HepG2 (cell line): ENCODE measurements at regions not wholly inside any gene's neighbourhood (a gene's known extent, or its start where the extent isn't known, plus 50 kb on each side); places are given as distances from the start of the nearest gene placed in this dataset.

Source experiments
- ATAC-seq: fragments of 200-7000 bp; cut with Tn5 transposase; 3 replicates; pipeline ENCODE4 v1.9.1; 2020; ENCODE audit warnings: mild to moderate bottlenecking, moderate library complexity
- BruUV-seq: library from RNA; stranded (reverse); fragments of 400-500 nt; replicated peaks from 2 replicates; lab custom pipeline; 2021; lab: Mats Ljungman, UMichigan
- CTCF ChIA-PET: fragments of 300-600 bp; formaldehyde crosslinking; extraction: SDS; loops from one replicate; lab custom pipeline; 2021; ENCODE audit warnings: low total read pairs, inconsistent platforms, low intra/inter-chr PET ratio; lab: Yijun Ruan, JAX
- POLR2A ChIA-PET: fragments of 350-600 bp; sonication (Branson Sonifier 250); formaldehyde crosslinking; loops from one replicate; lab custom pipeline; 2020; ENCODE audit warnings: antibody characterized with exemption, inconsistent platforms; lab: Yijun Ruan, JAX
- DNase-seq: peaks from one replicate; pipeline ENCODE4 v3.0.0-alpha.2; 2015; ENCODE audit warnings: low spot score
- FAIRE-seq: peaks from 3 replicates; lab custom pipeline; 2011; peaks lifted over from hg19 to GRCh38; lab: Jason Lieb, UNC
- H2AFZ ChIP-seq: one replicate; pipeline ENCODE4 v1.6.1; 2011; ENCODE audit warnings: low read length, inconsistent platforms
- H3K27ac ChIP-seq: fragments of 300-600 bp; 3 replicates; pipeline ENCODE4 v1.8.0; 2011; ENCODE audit warnings: mixed run types, mild to moderate bottlenecking, mixed read lengths, low read length, inconsistent platforms; ENCODE audit not compliant: insufficient read depth; ENCODE audit errors: extremely low read length
- H3K27me3 ChIP-seq, 2 experiments: fragments of 200-600 bp in 1 of 2; 2 replicates in 1 of 2; 3 replicates in 1 of 2; pipeline versions ENCODE4 v1.6.0 to v1.8.0; 2011; ENCODE audit warnings: low read length in 2 of 2, mild to moderate bottlenecking in 2 of 2, moderate library complexity in 2 of 2, inconsistent platforms in 1 of 2; ENCODE audit not compliant: insufficient read depth in 2 of 2, control insufficient read depth in 1 of 2
- H3K36me3 ChIP-seq, 2 experiments: fragments of 200-600 bp in 1 of 2; replicated peaks in 1 of 2; 2 replicates in 1 of 2; 3 replicates in 1 of 2; pipeline versions ENCODE4 v1.5.1 to v1.8.0; 2011; ENCODE audit warnings: low read length in 2 of 2, inconsistent platforms in 1 of 2; ENCODE audit not compliant: insufficient read depth in 2 of 2, control insufficient read depth in 1 of 2
- H3K4me1 ChIP-seq: 2 replicates; pipeline ENCODE4 v1.5.1; 2012; ENCODE audit warnings: low read length, inconsistent platforms; ENCODE audit not compliant: insufficient read depth
- H3K4me2 ChIP-seq: 2 replicates; pipeline ENCODE4 v1.6.0; 2011; ENCODE audit warnings: low read depth, low read length, inconsistent platforms
- H3K4me3 ChIP-seq, 3 experiments: fragments of 200-600 bp in 1 of 3; sonication (generic), shearing (Covaris generic) in 1 of 3; replicated peaks in 1 of 3; 2 replicates each; pipeline ENCODE4 v1.5.1; 2011 to 2016; ENCODE audit warnings: low read length in 3 of 3, inconsistent platforms in 2 of 3, low read depth in 2 of 3, mild to moderate bottlenecking in 2 of 3, control low read depth in 1 of 3, mixed read lengths in 1 of 3; ENCODE audit not compliant: insufficient read depth in 1 of 3
- H3K79me2 ChIP-seq: one replicate; pipeline ENCODE4 v1.6.1; 2011; ENCODE audit warnings: low read length, inconsistent platforms; ENCODE audit not compliant: insufficient read depth
- H3K9ac ChIP-seq: 2 replicates; pipeline ENCODE4 v1.6.0; 2011; ENCODE audit warnings: mild to moderate bottlenecking, low read depth, low read length, inconsistent platforms; ENCODE audit not compliant: insufficient read depth
- H3K9me3 ChIP-seq: 2 replicates; pipeline ENCODE4 v1.5.1; 2012; ENCODE audit warnings: mild to moderate bottlenecking, low read length
- H4K20me1 ChIP-seq: 2 replicates; pipeline ENCODE4 v1.6.0; 2011; ENCODE audit warnings: inconsistent platforms, mild to moderate bottlenecking, low read length, moderate library complexity; ENCODE audit not compliant: insufficient read depth
- ARNTL ChIP-seq: sonication (generic); formaldehyde crosslinking; IDR thresholded peaks from 2 replicates; pipeline ENCODE4 v1.4.0; 2020; ENCODE audit warnings: mild to moderate bottlenecking, missing genetic modification reagents
- ELF1 ChIP-seq: sonication (generic); formaldehyde crosslinking; IDR thresholded peaks from 2 replicates; pipeline ENCODE4 v1.4.0; 2020; ENCODE audit warnings: missing genetic modification reagents
- FOXK2 ChIP-seq: fragments of 450-650 bp; IDR thresholded peaks from 2 replicates; pipeline ENCODE4 v1.6.1; 2016
- KAT2B ChIP-seq: fragments of 150-350 bp; IDR thresholded peaks from 2 replicates; pipeline ENCODE4 v1.6.1; 2014; ENCODE audit warnings: low read depth, low read length, borderline replicate concordance
- KAT8 ChIP-seq: IDR thresholded peaks from 2 replicates; pipeline ENCODE4 v1.6.1; 2016; ENCODE audit warnings: missing genetic modification reagents, missing compliant biosample characterization
- KLF11 ChIP-seq: IDR thresholded peaks from 2 replicates; pipeline ENCODE4 v1.6.1; 2016; ENCODE audit warnings: missing compliant biosample characterization
- MTA1 ChIP-seq: sonication (generic); formaldehyde crosslinking; IDR thresholded peaks from 2 replicates; pipeline ENCODE4 v1.4.0; 2020; ENCODE audit warnings: missing genetic modification reagents, mild to moderate bottlenecking, borderline replicate concordance
- MXD4 ChIP-seq: IDR thresholded peaks from 2 replicates; pipeline ENCODE4 v1.6.1; 2016; ENCODE audit warnings: mild to moderate bottlenecking, missing biosample characterization, missing genetic modification reagents
- NFYC ChIP-seq: IDR thresholded peaks from 2 replicates; pipeline ENCODE4 v1.6.1; 2016; ENCODE audit warnings: missing genetic modification reagents, missing compliant biosample characterization
- SRF ChIP-seq: IDR thresholded peaks from 2 replicates; pipeline ENCODE4 v1.6.1; 2011; ENCODE audit warnings: mild to moderate bottlenecking, low read depth, low read length, moderate library complexity
- ZFX ChIP-seq: sonication (generic); formaldehyde crosslinking; IDR thresholded peaks from 2 replicates; pipeline ENCODE4 v1.4.0; 2020; ENCODE audit warnings: mild to moderate bottlenecking, low read depth, missing genetic modification reagents, moderate library complexity
- ZNF337 ChIP-seq: sonication (generic); formaldehyde crosslinking; IDR thresholded peaks from 2 replicates; pipeline ENCODE4 v1.5.1; 2020; ENCODE audit warnings: missing genetic modification reagents, low read depth, mild to moderate bottlenecking, borderline replicate concordance
- ZNF503 ChIP-seq: sonication (generic); formaldehyde crosslinking; IDR thresholded peaks from 2 replicates; pipeline ENCODE4 v1.4.0; 2020; ENCODE audit warnings: missing genetic modification reagents
- ZNF784 ChIP-seq: sonication (generic); formaldehyde crosslinking; IDR thresholded peaks from 2 replicates; pipeline ENCODE4 v1.5.1; 2020; ENCODE audit warnings: missing genetic modification reagents, mild to moderate bottlenecking, borderline replicate concordance
- in situ Hi-C: cut with HindIII; loops from 2 replicates; pipeline ENCODE4 v1.10.0; 2017; ENCODE audit warnings: low pct_unique_long_range_greater_than_20kb; ENCODE audit not compliant: extremely low pct_ligation_motif_present
- intact Hi-C: fragments of 100-400 bp; cut with micrococcal nuclease; formaldehyde crosslinking; loops from one replicate; pipeline ENCODE4 v1.10.0; 2022; ENCODE audit not compliant: unreplicated experiment

- H4K20me1 ChIP-seq = no peaks in the 10 kb centered on the region
- H3K36me3 ChIP-seq = no peaks in the 10 kb centered on the region
- FAIRE-seq (no peak), DNase-seq (no peak), ATAC-seq (no peak)
- H3K27me3 ChIP-seq = no peaks in the 10 kb centered on the region; a peak in 1 of 5 replicates
- ChIA-PET POLR2A (no interaction called here), CTCF (no interaction called here)
- H3K4me2 ChIP-seq = no peak overlapping the region
- H3K9me3 ChIP-seq = no peaks in the 10 kb centered on the region
- H3K27ac ChIP-seq = no peak overlapping the region
- TF ChIP-seq NFYC (CRISPR knock-in tag) (no peak), SRF (no peak), ZNF337 (no peak), KAT2B (no peak), ELF1 (no peak), ZNF503 (CRISPR knock-in tag) (no peak), MXD4 (CRISPR knock-in tag) (no peak), ZNF784 (CRISPR knock-in tag) (no peak), KAT8 (no peak), FOXK2 (no peak), ZFX (CRISPR knock-in tag) (no peak), ARNTL (no peak), MTA1 (CRISPR knock-in tag) (no peak), KLF11 (CRISPR knock-in tag) (no peak)
- H3K4me3 ChIP-seq = no peak overlapping the region
- H2AFZ ChIP-seq = no peak overlapping the region
- in situ Hi-C loops (no loop called here), intact Hi-C loops (no loop called here)
- no peaks in the 10 kb centered on the region for H3K79me2 ChIP-seq
- no peak overlapping the region for H3K9ac ChIP-seq
- no TSS peak for BruUV-seq
- H3K4me1 ChIP-seq = no peaks in the 10 kb centered on the region
These were observed 610.9 kb downstream of the DTWD2 start for GRCh38 chr5:118377420-118377819.
